ENCODE measurements at regions not wholly inside any gene's neighbourhood (a gene's known extent, or its start where the extent isn't known, plus 50 kb on each side); places are given as distances from the start of the nearest gene placed in this dataset.

DNA sequence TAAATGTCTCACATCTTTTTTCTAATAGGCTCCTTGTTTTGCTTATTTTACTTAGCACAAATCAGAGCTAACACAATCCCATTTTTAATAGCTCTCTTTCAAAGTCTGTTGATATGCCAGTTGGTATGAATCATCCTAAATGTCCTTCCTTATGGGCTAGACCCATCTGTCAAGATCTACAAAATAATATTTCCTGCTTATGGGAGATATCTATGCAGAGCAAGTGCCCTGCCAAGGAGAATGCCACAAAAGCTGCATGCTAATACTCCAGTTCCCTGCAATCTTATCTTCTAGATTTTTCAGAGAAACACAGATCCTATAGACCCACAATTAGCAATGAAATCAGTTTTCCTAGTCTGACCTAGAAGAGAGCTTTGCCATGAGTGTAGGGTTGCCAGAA is 230.8 kb upstream of the NPVF start:
- intact Hi-C loops (cut with micrococcal nuclease): no loop called here
- H3K36me3 ChIP-seq (replicated peaks in 1 of 2; ENCODE audit: control extremely low read depth in 1 of 2, control insufficient read depth in 1 of 2, extremely low read depth in 1 of 2, insufficient read depth in 2 of 2, low read length in 1 of 2): no peaks in the 10 kb centered on the region
- ChIA-PET CTCF (no interaction called here), POLR2A (no interaction called here)
- H3K4me3 ChIP-seq (ENCODE audit: control extremely low read depth in 1 of 5, extremely low read depth in 1 of 5, insufficient read depth in 1 of 5, low read depth in 2 of 5, low read length in 4 of 5): no peak overlapping the region
- DNase-seq (no peak), ATAC-seq (ENCODE audit: low read depth) (no peak)
- TF ChIP-seq EZH2 (IDR thresholded peaks at IDR 0.05; ENCODE audit: borderline replicate concordance, insufficient read depth, low read depth, low read length, poor library complexity, severe bottlenecking): no peak
- TF ChIP-seq CTCF (IDR thresholded peaks at IDR 0.05): no peak
- H3K9me3 Mint-ChIP-seq (ENCODE audit: insufficient read depth): no peaks in the 10 kb centered on the region
- H3K27ac Mint-ChIP-seq: no peak overlapping the region
- H4K20me1 ChIP-seq (ENCODE audit: control insufficient read depth, insufficient read depth, low read length, poor library complexity, severe bottlenecking): no peaks in the 10 kb centered on the region
- no peak overlapping the region for H3K4me2 ChIP-seq (replicated peaks; ENCODE audit: low read depth, low read length, poor library complexity, severe bottlenecking)
- H3K27me3 ChIP-seq (replicated peaks in 1 of 4; ENCODE audit: control extremely low read depth in 1 of 4, control insufficient read depth in 3 of 4, insufficient read depth in 4 of 4, low read length in 3 of 4): peaks cover 0 to 6% (median 0%) of the 10 kb centered on the region in 4 experiments
- no peaks in the 10 kb centered on the region for H3K4me1 ChIP-seq (ENCODE audit: control insufficient read depth in 2 of 2, insufficient read depth in 2 of 2, low read length in 2 of 2)
- no peaks in the 10 kb centered on the region for H3K9me3 ChIP-seq (ENCODE audit: control extremely low read depth in 1 of 3, control insufficient read depth in 2 of 3, insufficient read depth in 1 of 3, low read length in 2 of 3)
- no peaks in the 10 kb centered on the region for H3K4me1 Mint-ChIP-seq
- H3K27me3 Mint-ChIP-seq: peaks cover 36% of the 10 kb centered on the region
- no peaks in the 10 kb centered on the region for H3K79me2 ChIP-seq (ENCODE audit: control insufficient read depth, insufficient read depth, low read length)
- no peak overlapping the region for H3K27ac ChIP-seq (ENCODE audit: low read length in 2 of 2)
- no peak overlapping the region for H2AFZ ChIP-seq (ENCODE audit: insufficient read depth, low read depth, low read length, poor library complexity, severe bottlenecking)
- no peak overlapping the region for H3K9ac ChIP-seq (ENCODE audit: low read length)
- no peak overlapping the region for H3K4me3 Mint-ChIP-seq

GRCh38 chr7:25460433-25460832 is 232.1 kb upstream of the NPVF start:
- Histone ChIP-seq H3K79me2 (ENCODE audit: control insufficient read depth, insufficient read depth, low read length) (no peaks in the 10 kb centered on the region), H3K4me1 (ENCODE audit: control insufficient read depth in 2 of 2, insufficient read depth in 2 of 2, low read length in 2 of 2) (no peaks in the 10 kb centered on the region), H4K20me1 (ENCODE audit: control insufficient read depth, insufficient read depth, low read length, poor library complexity, severe bottlenecking) (no peaks in the 10 kb centered on the region), H3K27me3 (replicated peaks in 1 of 4; ENCODE audit: control extremely low read depth in 1 of 4, control insufficient read depth in 3 of 4, insufficient read depth in 4 of 4, low read length in 3 of 4) (peaks cover 0 to 6% (median 2%) of the 10 kb centered on the region in 4 experiments), H3K27ac (ENCODE audit: low read length in 2 of 2) (no peak overlapping the region), H3K9me3 (ENCODE audit: control extremely low read depth in 1 of 3, control insufficient read depth in 2 of 3, insufficient read depth in 1 of 3, low read length in 2 of 3) (no peaks in the 10 kb centered on the region), H3K4me2 (replicated peaks; ENCODE audit: low read depth, low read length, poor library complexity, severe bottlenecking) (no peak overlapping the region), H3K4me3 (ENCODE audit: control extremely low read depth in 1 of 5, extremely low read depth in 1 of 5, insufficient read depth in 1 of 5, low read depth in 2 of 5, low read length in 4 of 5) (no peak overlapping the region), H3K36me3 (replicated peaks in 1 of 2; ENCODE audit: control extremely low read depth in 1 of 2, control insufficient read depth in 1 of 2, extremely low read depth in 1 of 2, insufficient read depth in 2 of 2, low read length in 1 of 2) (no peaks in the 10 kb centered on the region), H2AFZ (ENCODE audit: insufficient read depth, low read depth, low read length, poor library complexity, severe bottlenecking) (no peak overlapping the region), H3K9ac (ENCODE audit: low read length) (no peak overlapping the region)
- H3K27ac Mint-ChIP-seq: no peak overlapping the region
- TF ChIP-seq EZH2 (IDR thresholded peaks at IDR 0.05; ENCODE audit: borderline replicate concordance, insufficient read depth, low read depth, low read length, poor library complexity, severe bottlenecking): no peak
- no peaks in the 10 kb centered on the region for H3K9me3 Mint-ChIP-seq (ENCODE audit: insufficient read depth)
- ChIA-PET CTCF (no interaction called here), POLR2A (no interaction called here)
- DNase-seq (no peak), ATAC-seq (ENCODE audit: low read depth) (no peak)
- H3K4me3 Mint-ChIP-seq: no peak overlapping the region
- WGBS (ENCODE audit: insufficient coverage): 73% methylated on average over 3 of the region's 5 CpGs
- H3K4me1 Mint-ChIP-seq: no peaks in the 10 kb centered on the region
- H3K27me3 Mint-ChIP-seq: peaks cover 43% of the 10 kb centered on the region
- intact Hi-C loops (cut with micrococcal nuclease): no loop called here
